ENCODE measurements at regions not wholly inside any gene's neighbourhood (a gene's known extent, or its start where the extent isn't known, plus 50 kb on each side); places are given as distances from the start of the nearest gene placed in this dataset.

- no peak for TF ChIP-seq CTCF (IDR thresholded peaks at IDR 0.05)
- no peak for TF ChIP-seq POLR2AphosphoS5 (IDR thresholded peaks at IDR 0.05)
- TF ChIP-seq POLR2A (IDR thresholded peaks at IDR 0.05): no peak
- TF ChIP-seq EP300 (IDR thresholded peaks at IDR 0.05): no peak
Measured at GRCh38 chr6:166693880-166694279, 66.8 kb upstream of the RPS6KA2 start.
